ENCODE measurements at regions not wholly inside any gene's neighbourhood (a gene's known extent, or its start where the extent isn't known, plus 50 kb on each side); places are given as distances from the start of the nearest gene placed in this dataset.
"Not testable (repeated sequence)": the region's sequence is repeated elsewhere in the genome, so short reads cannot be mapped to it uniquely, and the experiment has no call there.

DNA sequence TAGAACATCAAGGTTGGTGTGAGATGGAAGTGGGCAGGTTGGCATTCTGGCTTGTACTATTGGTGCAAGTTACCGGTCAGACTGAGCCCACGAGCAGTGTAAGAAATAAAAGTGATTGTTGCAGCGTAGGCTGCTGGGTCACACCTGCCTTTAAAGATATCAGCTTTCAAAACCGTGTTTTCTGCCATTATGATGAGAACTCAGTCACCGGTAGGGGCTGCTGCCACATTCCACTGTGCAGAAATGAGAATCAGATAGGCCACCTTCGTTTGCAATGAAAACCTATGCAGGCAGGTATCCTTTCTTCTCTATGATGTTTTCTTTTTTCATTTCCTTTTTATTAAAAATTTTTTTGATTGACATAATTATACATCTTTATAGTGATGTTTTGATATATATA is 168.5 kb downstream of the MYLK4 start:
- Histone ChIP-seq H3K36me3 (ENCODE audit: control insufficient read depth, insufficient read depth, low read length) (no peaks in the 10 kb centered on the region), H3K4me1 (ENCODE audit: control insufficient read depth, insufficient read depth, low read length) (peaks cover 14% of the 10 kb centered on the region), H3K9ac (ENCODE audit: low read depth, low read length) (no peak overlapping the region), H3K27ac (ENCODE audit: low read depth, low read length) (no peak overlapping the region), H3K9me3 (ENCODE audit: control insufficient read depth, insufficient read depth, low read length) (no peaks in the 10 kb centered on the region), H3K4me3 (ENCODE audit: low read depth, low read length) (no peak overlapping the region), H3K27me3 (ENCODE audit: control insufficient read depth, insufficient read depth, low read length) (no peaks in the 10 kb centered on the region)

GRCh38 chr6:2581611-2582010 is 169.1 kb downstream of the MYLK4 start:
- H3K36me3 ChIP-seq (ENCODE audit: control insufficient read depth, insufficient read depth, low read length): no peaks in the 10 kb centered on the region

DNA sequence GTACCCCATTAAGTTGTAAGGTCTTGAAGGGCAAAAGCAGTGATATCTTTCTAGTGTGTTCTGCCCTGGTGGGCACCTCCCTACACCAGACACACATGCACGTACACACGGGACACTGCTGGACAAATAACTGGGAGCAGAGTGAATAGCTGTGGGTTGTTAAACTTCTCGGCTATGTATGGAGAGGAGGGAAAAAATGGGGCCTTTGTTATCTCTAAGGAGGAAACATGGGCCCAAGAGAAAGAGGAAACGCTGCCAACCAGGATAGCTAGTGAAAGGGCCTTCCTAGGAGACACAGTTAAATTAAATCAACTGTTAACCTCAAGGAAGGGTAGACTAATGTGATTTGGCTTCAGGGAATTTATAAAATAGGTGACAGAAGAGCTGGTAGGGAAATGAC is 169.7 kb downstream of the MYLK4 start:
- H3K4me1 ChIP-seq (ENCODE audit: control insufficient read depth, insufficient read depth, low read length): peaks cover 14% of the 10 kb centered on the region
- no peaks in the 10 kb centered on the region for H3K9me3 ChIP-seq (ENCODE audit: control insufficient read depth, insufficient read depth, low read length)
- no peak overlapping the region for H3K4me3 ChIP-seq (ENCODE audit: low read depth, low read length)
- no peak overlapping the region for H3K9ac ChIP-seq (ENCODE audit: low read depth, low read length)
- no peaks in the 10 kb centered on the region for H3K27me3 ChIP-seq (ENCODE audit: control insufficient read depth, insufficient read depth, low read length)
- peak overlapping the region; percentile 28 for H3K27ac ChIP-seq (ENCODE audit: low read depth, low read length)
- H3K36me3 ChIP-seq (ENCODE audit: control insufficient read depth, insufficient read depth, low read length): no peaks in the 10 kb centered on the region

More at GRCh38 chr6:2581611-2582010, 169.1 kb downstream of the MYLK4 start:
- H3K27ac ChIP-seq (ENCODE audit: low read depth, low read length): peak overlapping the region; percentile 28
- H3K4me1 ChIP-seq (ENCODE audit: control insufficient read depth, insufficient read depth, low read length): peaks cover 14% of the 10 kb centered on the region
- H3K27me3 ChIP-seq (ENCODE audit: control insufficient read depth, insufficient read depth, low read length): no peaks in the 10 kb centered on the region
- H3K9ac ChIP-seq (ENCODE audit: low read depth, low read length): no peak overlapping the region
- no peak overlapping the region for H3K4me3 ChIP-seq (ENCODE audit: low read depth, low read length)
- no peaks in the 10 kb centered on the region for H3K9me3 ChIP-seq (ENCODE audit: control insufficient read depth, insufficient read depth, low read length)

DNA sequence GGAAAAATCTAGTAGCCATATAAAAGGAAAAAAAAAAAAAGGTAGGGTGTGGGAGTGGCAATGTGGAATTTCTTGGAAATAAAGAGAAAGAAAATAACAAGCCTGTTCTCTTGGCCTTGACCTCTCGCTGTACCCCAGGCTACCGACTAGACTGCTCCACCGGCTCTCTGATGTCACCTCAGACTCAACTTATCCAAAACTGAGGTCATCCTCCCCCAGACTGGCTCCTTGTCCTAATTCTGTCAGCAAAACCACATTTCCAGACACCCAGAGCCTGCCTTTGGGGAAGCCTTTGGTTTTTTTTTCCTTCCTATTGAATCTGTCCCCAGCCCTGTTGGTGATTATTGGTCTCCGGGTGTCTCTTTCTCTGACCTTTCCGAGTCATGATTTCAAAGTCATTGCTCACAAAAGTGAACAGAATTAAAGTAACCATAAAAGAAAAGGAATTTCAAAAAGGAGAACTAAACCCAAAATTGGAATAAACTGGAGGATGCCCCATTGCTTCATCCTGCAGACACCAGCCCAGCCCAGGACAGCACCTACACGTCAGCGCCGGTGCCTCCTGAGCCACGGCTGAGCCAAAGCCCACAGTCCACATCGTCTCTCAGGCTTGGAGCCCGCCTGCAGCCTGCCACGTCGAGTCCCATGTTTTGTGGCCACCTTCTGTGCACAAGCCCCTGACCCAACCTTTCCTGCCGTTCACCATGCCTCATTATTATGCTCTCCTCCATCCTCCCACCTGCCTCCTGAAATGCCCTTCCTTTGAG is 170.7 kb downstream of the MYLK4 start:
- Histone ChIP-seq H3K4me1 (ENCODE audit: control insufficient read depth, insufficient read depth, low read length) (peaks cover 14% of the 10 kb centered on the region), H3K9ac (ENCODE audit: low read depth, low read length) (no peak overlapping the region), H3K9me3 (ENCODE audit: control insufficient read depth, insufficient read depth, low read length) (no peaks in the 10 kb centered on the region), H3K27me3 (ENCODE audit: control insufficient read depth, insufficient read depth, low read length) (no peaks in the 10 kb centered on the region), H3K4me3 (ENCODE audit: low read depth, low read length) (no peak overlapping the region), H3K27ac (ENCODE audit: low read depth, low read length) (no peak overlapping the region), H3K36me3 (ENCODE audit: control insufficient read depth, insufficient read depth, low read length) (no peaks in the 10 kb centered on the region)

DNA sequence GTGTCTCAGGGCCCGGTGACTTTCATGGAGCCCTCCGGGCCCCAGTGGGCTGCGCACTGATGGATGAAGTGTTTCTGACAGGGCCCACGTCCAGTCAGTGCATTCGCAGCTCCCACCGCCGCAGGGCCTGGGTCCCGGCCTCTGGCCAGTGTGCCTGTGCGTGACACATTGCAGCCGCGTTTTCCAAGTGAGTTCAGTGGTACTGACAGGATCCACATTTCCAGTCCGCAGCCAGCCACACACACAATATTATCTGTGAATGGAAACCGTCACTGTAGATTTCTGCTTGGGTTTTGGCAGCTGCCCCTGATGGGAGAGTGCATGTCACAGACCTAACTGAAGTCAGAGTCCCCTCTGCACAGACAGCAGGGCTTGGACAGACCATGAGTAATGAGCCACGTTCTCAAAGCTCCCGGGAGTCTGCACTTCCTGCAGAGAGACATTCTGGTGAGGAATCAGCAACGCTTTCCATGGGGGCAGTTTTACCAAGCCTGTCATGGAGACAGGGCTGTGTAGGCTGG is 171.4 kb downstream of the MYLK4 start:
- Histone ChIP-seq H3K27me3 (ENCODE audit: control insufficient read depth, insufficient read depth, low read length) (no peaks in the 10 kb centered on the region), H3K27ac (ENCODE audit: low read depth, low read length) (no peak overlapping the region), H3K9me3 (ENCODE audit: control insufficient read depth, insufficient read depth, low read length) (no peaks in the 10 kb centered on the region), H3K36me3 (ENCODE audit: control insufficient read depth, insufficient read depth, low read length) (no peaks in the 10 kb centered on the region), H3K9ac (ENCODE audit: low read depth, low read length) (no peak overlapping the region), H3K4me3 (ENCODE audit: low read depth, low read length) (no peak overlapping the region), H3K4me1 (ENCODE audit: control insufficient read depth, insufficient read depth, low read length) (peaks cover 14% of the 10 kb centered on the region)

DNA sequence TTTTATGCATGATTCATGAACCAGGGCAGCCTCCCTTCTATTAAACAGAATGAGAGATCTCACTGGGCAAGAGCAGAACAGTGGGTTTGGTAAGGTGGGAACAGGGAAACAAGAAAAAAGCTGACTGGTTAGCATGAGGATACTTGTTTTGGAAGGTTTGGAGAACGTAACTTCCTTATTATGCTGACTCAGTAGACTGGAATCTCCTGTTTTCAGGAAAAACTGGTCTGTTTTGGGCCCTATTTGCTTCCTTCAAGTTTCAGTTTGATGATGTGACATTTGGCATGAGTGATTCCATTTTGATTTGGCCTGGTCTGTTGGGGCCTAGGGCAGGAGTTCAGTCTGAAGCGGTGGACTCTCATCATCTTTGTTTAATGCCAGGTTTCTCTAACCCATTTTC is 172.0 kb downstream of the MYLK4 start:
- Histone ChIP-seq H3K9me3 (ENCODE audit: control insufficient read depth, insufficient read depth, low read length) (no peaks in the 10 kb centered on the region), H3K36me3 (ENCODE audit: control insufficient read depth, insufficient read depth, low read length) (no peaks in the 10 kb centered on the region), H3K4me1 (ENCODE audit: control insufficient read depth, insufficient read depth, low read length) (peaks cover 14% of the 10 kb centered on the region), H3K27ac (ENCODE audit: low read depth, low read length) (no peak overlapping the region), H3K4me3 (ENCODE audit: low read depth, low read length) (no peak overlapping the region), H3K27me3 (ENCODE audit: control insufficient read depth, insufficient read depth, low read length) (no peaks in the 10 kb centered on the region), H3K9ac (ENCODE audit: low read depth, low read length) (no peak overlapping the region)

- no peaks in the 10 kb centered on the region for H3K27me3 ChIP-seq (ENCODE audit: control insufficient read depth, insufficient read depth, low read length)
- no peaks in the 10 kb centered on the region for H3K9me3 ChIP-seq (ENCODE audit: control insufficient read depth, insufficient read depth, low read length)
- no peak overlapping the region for H3K4me3 ChIP-seq (ENCODE audit: low read depth, low read length)
- no peaks in the 10 kb centered on the region for H3K36me3 ChIP-seq (ENCODE audit: control insufficient read depth, insufficient read depth, low read length)
- no peak overlapping the region for H3K27ac ChIP-seq (ENCODE audit: low read depth, low read length)
- peaks cover 6% of the 10 kb centered on the region for H3K4me1 ChIP-seq (ENCODE audit: control insufficient read depth, insufficient read depth, low read length)
- H3K9ac ChIP-seq (ENCODE audit: low read depth, low read length): no peak overlapping the region
Observed at GRCh38 chr6:2576499-2576898, 174.2 kb downstream of the MYLK4 start.

DNA sequence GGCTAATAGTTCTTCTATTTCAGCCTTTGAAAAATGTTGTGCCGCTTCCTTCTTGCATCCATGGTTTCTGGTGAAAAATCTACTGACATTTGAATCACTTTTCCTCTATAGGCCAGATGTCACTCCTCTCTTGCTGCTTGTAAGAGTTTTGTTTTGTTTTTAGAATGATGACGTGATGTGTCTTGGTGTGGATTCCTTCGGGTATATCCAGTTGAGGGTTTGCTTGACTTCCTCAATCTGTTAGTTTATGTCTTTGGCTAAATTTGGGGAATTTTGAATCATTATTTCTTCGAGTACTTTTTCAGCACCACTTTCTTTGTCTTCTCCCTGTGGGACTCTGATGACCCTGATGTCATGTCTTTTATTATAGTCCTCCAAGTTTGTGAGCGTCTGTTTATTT is 175.5 kb downstream of the MYLK4 start:
- Histone ChIP-seq H3K36me3 (ENCODE audit: control insufficient read depth, insufficient read depth, low read length) (no peaks in the 10 kb centered on the region), H3K9me3 (ENCODE audit: control insufficient read depth, insufficient read depth, low read length) (no peaks in the 10 kb centered on the region), H3K9ac (ENCODE audit: low read depth, low read length) (no peak overlapping the region), H3K27ac (ENCODE audit: low read depth, low read length) (no peak overlapping the region), H3K27me3 (ENCODE audit: control insufficient read depth, insufficient read depth, low read length) (no peaks in the 10 kb centered on the region), H3K4me3 (ENCODE audit: low read depth, low read length) (no peak overlapping the region), H3K4me1 (ENCODE audit: control insufficient read depth, insufficient read depth, low read length) (no peaks in the 10 kb centered on the region)

- H3K9ac ChIP-seq (ENCODE audit: low read depth, low read length); H3K27me3 ChIP-seq (ENCODE audit: control insufficient read depth, insufficient read depth, low read length); H3K4me3 ChIP-seq (ENCODE audit: low read depth, low read length); H3K9me3 ChIP-seq (ENCODE audit: control insufficient read depth, insufficient read depth, low read length); H3K36me3 ChIP-seq (ENCODE audit: control insufficient read depth, insufficient read depth, low read length); H3K4me1 ChIP-seq (ENCODE audit: control insufficient read depth, insufficient read depth, low read length); H3K27ac ChIP-seq (ENCODE audit: low read depth, low read length): not testable (repeated sequence)
Observed at GRCh38 chr6:2569420-2569819, 181.3 kb downstream of the MYLK4 start.

DNA sequence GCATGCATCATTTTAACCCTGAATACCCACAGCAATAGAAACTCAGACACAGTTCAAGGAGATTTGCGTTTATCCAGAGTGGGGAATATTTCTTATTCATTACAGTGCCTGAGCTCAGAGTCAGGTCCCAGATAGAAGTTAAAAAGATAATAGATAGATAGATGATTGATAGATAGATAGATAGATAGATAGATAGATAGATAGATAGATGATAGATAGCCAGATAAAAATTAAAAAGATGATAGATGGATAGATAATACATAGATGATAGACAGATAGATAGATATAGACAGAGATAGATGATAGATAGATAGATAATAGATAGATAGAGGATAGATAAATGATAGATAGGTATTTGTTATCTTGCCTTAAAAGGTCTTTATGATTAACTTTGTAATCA is 184.7 kb downstream of the MYLK4 start:
- H3K9ac ChIP-seq (ENCODE audit: low read depth, low read length): no peak overlapping the region
- no peaks in the 10 kb centered on the region for H3K27me3 ChIP-seq (ENCODE audit: control insufficient read depth, insufficient read depth, low read length)
- peaks cover 4% of the 10 kb centered on the region; the same call in 1 of the 2 replicates for H3K9me3 ChIP-seq (ENCODE audit: control insufficient read depth, insufficient read depth, low read length)
- H3K4me1 ChIP-seq (ENCODE audit: control insufficient read depth, insufficient read depth, low read length): no peaks in the 10 kb centered on the region
- H3K27ac ChIP-seq (ENCODE audit: low read depth, low read length): no peak overlapping the region
- H3K4me3 ChIP-seq (ENCODE audit: low read depth, low read length): no peak overlapping the region
- no peaks in the 10 kb centered on the region for H3K36me3 ChIP-seq (ENCODE audit: control insufficient read depth, insufficient read depth, low read length)

- no peak overlapping the region for H3K4me3 ChIP-seq (ENCODE audit: low read depth, low read length)
- no peaks in the 10 kb centered on the region for H3K4me1 ChIP-seq (ENCODE audit: control insufficient read depth, insufficient read depth, low read length)
- H3K36me3 ChIP-seq (ENCODE audit: control insufficient read depth, insufficient read depth, low read length): no peaks in the 10 kb centered on the region
- H3K9me3 ChIP-seq (ENCODE audit: control insufficient read depth, insufficient read depth, low read length): peaks cover 4% of the 10 kb centered on the region; the same call in 1 of the 2 replicates
- H3K9ac ChIP-seq (ENCODE audit: low read depth, low read length): no peak overlapping the region
- no peaks in the 10 kb centered on the region for H3K27me3 ChIP-seq (ENCODE audit: control insufficient read depth, insufficient read depth, low read length)
- H3K27ac ChIP-seq (ENCODE audit: low read depth, low read length): no peak overlapping the region
Observed at GRCh38 chr6:2565499-2565898, 185.2 kb downstream of the MYLK4 start.

Data from HUES48 (cell line).